Smooth muscle cell (in vitro differentiated cells): ENCODE measurements at regions not wholly inside any gene's neighbourhood (a gene's known extent, or its start where the extent isn't known, plus 50 kb on each side); places are given as distances from the start of the nearest gene placed in this dataset.

Source experiments
- DNase-seq: peaks from one replicate; lab custom pipeline; 2025; ENCODE audit not compliant: unreplicated experiment; lab: John Stamatoyannopoulos, UW
- H2AFZ ChIP-seq: fragments of 200-600 bp; sonication (generic); 2 replicates; pipeline ENCODE4 v1.6.0; 2016; ENCODE audit warnings: antibody characterized with exemption, low read depth, mild to moderate bottlenecking
- H3F3A ChIP-seq: fragments of 200-600 bp; sonication (generic); 2 replicates; pipeline ENCODE4 v1.6.0; 2017; ENCODE audit warnings: antibody characterized with exemption, low read depth
- H3K27ac ChIP-seq: fragments of 200-600 bp; sonication (generic); 2 replicates; pipeline ENCODE4 v1.5.1; 2016; ENCODE audit warnings: low read depth, mild to moderate bottlenecking
- H3K27me3 ChIP-seq: fragments of 200-600 bp; sonication (generic); 2 replicates; pipeline ENCODE4 v1.6.1; 2016; ENCODE audit warnings: low read depth, mild to moderate bottlenecking
- H3K36me3 ChIP-seq: fragments of 200-600 bp; sonication (generic); 2 replicates; pipeline ENCODE4 v1.5.1; 2016; ENCODE audit warnings: low read depth
- H3K4me1 ChIP-seq: fragments of 200-600 bp; sonication (generic); 2 replicates; pipeline ENCODE4 v1.5.1; 2016; ENCODE audit warnings: low read depth
- H3K4me2 ChIP-seq: fragments of 200-600 bp; sonication (generic); 2 replicates; pipeline ENCODE4 v1.6.0; 2016; ENCODE audit warnings: mild to moderate bottlenecking
- H3K4me3 ChIP-seq: fragments of 200-600 bp; sonication (generic); 2 replicates; pipeline ENCODE4 v1.5.1; 2016; ENCODE audit warnings: mild to moderate bottlenecking
- H3K79me2 ChIP-seq: fragments of 200-600 bp; sonication (generic); 2 replicates; pipeline ENCODE4 v1.6.0; 2016; ENCODE audit warnings: low read depth, mild to moderate bottlenecking
- H3K9ac ChIP-seq: fragments of 200-600 bp; sonication (generic); 2 replicates; pipeline ENCODE4 v1.6.0; 2016; ENCODE audit warnings: low read depth
- H3K9me3 ChIP-seq: fragments of 200-600 bp; sonication (generic); replicated peaks from 2 replicates; pipeline ENCODE4 v1.5.1; 2016; ENCODE audit warnings: low read depth
- H4K20me1 ChIP-seq: fragments of 200-600 bp; sonication (generic); 2 replicates; pipeline ENCODE4 v1.6.0; 2016; ENCODE audit warnings: low read depth
- WGBS: methylation state at CpG from one replicate; pipeline ENCODE4 v1.1.7; 2016; ENCODE audit warnings: low lambda C conversion rate; 5-methylcytosine and 5-hydroxymethylcytosine counted together
- TF ChIP-seq, protein P1 (sequence below): fragments of 200-600 bp; sonication (generic); IDR thresholded peaks from 2 replicates; pipeline ENCODE4 v1.5.1; 2017; ENCODE audit warnings: borderline replicate concordance, mild to moderate bottlenecking, antibody characterized with exemption; ENCODE audit not compliant: insufficient read depth, poor library complexity, severe bottlenecking

- WGBS: 82% methylated on average over 3 of the region's 3 CpGs
- Histone ChIP-seq H3K36me3 (no peaks in the 10 kb centered on the region), H3K4me3 (no peak overlapping the region), H2AFZ (no peak overlapping the region), H3K9me3 (peaks cover 8% of the 10 kb centered on the region), H3K4me1 (no peaks in the 10 kb centered on the region), H3K27me3 (no peaks in the 10 kb centered on the region), H3K9ac (no peak overlapping the region), H3K4me2 (no peak overlapping the region), H3F3A (no peaks in the 10 kb centered on the region), H3K79me2 (no peaks in the 10 kb centered on the region), H4K20me1 (no peaks in the 10 kb centered on the region), H3K27ac (no peak overlapping the region)
- no peak for DNase-seq
- TF ChIP-seq, protein P1, sequence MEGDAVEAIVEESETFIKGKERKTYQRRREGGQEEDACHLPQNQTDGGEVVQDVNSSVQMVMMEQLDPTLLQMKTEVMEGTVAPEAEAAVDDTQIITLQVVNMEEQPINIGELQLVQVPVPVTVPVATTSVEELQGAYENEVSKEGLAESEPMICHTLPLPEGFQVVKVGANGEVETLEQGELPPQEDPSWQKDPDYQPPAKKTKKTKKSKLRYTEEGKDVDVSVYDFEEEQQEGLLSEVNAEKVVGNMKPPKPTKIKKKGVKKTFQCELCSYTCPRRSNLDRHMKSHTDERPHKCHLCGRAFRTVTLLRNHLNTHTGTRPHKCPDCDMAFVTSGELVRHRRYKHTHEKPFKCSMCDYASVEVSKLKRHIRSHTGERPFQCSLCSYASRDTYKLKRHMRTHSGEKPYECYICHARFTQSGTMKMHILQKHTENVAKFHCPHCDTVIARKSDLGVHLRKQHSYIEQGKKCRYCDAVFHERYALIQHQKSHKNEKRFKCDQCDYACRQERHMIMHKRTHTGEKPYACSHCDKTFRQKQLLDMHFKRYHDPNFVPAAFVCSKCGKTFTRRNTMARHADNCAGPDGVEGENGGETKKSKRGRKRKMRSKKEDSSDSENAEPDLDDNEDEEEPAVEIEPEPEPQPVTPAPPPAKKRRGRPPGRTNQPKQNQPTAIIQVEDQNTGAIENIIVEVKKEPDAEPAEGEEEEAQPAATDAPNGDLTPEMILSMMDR: no peak
Measured at GRCh38 chr12:74957231-74957630, 252.4 kb downstream of the KCNC2 start.

DNA sequence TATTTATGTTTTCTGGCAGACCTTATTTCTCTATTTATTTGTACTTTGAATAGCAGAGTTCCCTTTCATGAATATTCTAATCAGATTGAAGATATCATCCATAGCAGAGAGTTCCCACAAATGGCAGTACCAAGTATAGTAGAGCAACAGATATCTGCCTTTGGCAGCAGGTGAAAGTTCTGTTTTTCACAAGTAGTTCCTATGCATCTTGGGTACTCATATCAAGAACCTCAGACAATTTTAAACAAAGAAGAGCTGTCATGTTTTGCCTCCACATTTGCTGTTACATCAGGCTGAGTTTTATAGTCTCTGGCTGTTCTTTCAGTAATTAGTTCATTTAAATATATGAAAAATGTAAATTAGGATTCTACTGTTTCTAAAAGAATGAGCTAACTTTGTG is 252.0 kb downstream of the KCNC2 start:
- Histone ChIP-seq H3K9ac (no peak overlapping the region), H2AFZ (no peak overlapping the region), H3K27me3 (no peaks in the 10 kb centered on the region), H3K27ac (no peak overlapping the region), H4K20me1 (no peaks in the 10 kb centered on the region), H3K9me3 (peaks cover 8% of the 10 kb centered on the region), H3F3A (no peaks in the 10 kb centered on the region), H3K4me3 (no peak overlapping the region), H3K79me2 (no peaks in the 10 kb centered on the region), H3K36me3 (no peaks in the 10 kb centered on the region), H3K4me2 (no peak overlapping the region), H3K4me1 (no peaks in the 10 kb centered on the region)
- TF ChIP-seq, protein P1: no peak
- no peak for DNase-seq

DNA sequence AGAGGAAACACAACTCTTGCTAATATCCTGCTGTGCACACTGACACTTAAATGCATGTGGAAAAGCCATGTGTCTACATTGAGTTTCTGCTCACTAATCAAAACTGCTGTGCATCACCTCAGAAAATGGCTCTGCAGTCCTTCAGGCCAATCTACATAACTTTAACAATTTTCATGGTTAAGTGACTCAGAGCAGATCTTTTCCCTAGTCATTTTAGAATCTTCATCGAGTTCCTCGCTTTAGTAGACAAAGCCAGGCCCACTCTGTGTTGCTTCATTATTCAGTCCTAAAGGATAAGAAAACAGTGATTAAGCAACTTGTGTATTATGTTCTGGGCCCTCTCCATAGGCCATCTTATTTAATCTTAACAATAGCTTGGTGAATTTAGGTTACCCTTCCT is 250.0 kb downstream of the KCNC2 start:
- Histone ChIP-seq H3K9me3 (peaks cover 8% of the 10 kb centered on the region), H2AFZ (no peak overlapping the region), H3K27ac (no peak overlapping the region), H3K4me2 (no peak overlapping the region), H3K4me3 (no peak overlapping the region), H3F3A (no peaks in the 10 kb centered on the region), H3K36me3 (no peaks in the 10 kb centered on the region), H3K27me3 (no peaks in the 10 kb centered on the region), H4K20me1 (no peaks in the 10 kb centered on the region), H3K9ac (no peak overlapping the region), H3K79me2 (no peaks in the 10 kb centered on the region), H3K4me1 (no peaks in the 10 kb centered on the region)
- TF ChIP-seq, protein P1: no peak
- no peak for DNase-seq
- 88% methylated on average over 2 of the region's 2 CpGs for WGBS

DNA sequence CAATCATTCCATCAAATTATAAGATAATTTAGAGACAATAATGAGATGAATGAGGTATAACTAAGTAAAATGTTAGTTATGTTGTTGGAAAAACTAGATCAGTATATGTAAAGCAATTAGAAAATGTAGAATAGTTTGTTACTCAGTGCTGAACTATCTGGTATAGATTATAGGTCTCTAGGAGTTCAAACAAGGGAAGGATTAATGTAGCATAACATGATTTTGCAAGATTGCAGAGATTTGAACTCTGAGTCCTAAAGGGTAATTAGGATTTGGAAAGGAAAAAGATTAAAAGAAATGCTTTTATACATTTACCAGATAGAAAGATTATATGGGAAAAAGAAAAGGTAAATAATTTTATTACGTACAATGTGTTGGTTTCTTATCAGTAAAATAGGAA is 246.3 kb downstream of the KCNC2 start:
- Histone ChIP-seq H3K9me3 (no peaks in the 10 kb centered on the region), H3K27ac (no peak overlapping the region), H3K79me2 (no peaks in the 10 kb centered on the region), H2AFZ (no peak overlapping the region), H3K4me2 (no peak overlapping the region), H3K27me3 (no peaks in the 10 kb centered on the region), H4K20me1 (no peaks in the 10 kb centered on the region), H3K36me3 (no peaks in the 10 kb centered on the region), H3K4me3 (no peak overlapping the region), H3K9ac (no peak overlapping the region), H3K4me1 (no peaks in the 10 kb centered on the region), H3F3A (no peaks in the 10 kb centered on the region)
- TF ChIP-seq, protein P1: no peak
- WGBS: 85% methylated on average over 1 of the region's 1 CpG
- no peak for DNase-seq
